Body of pancreas (tissue), 4 donors: ENCODE measurements at regions not wholly inside any gene's neighbourhood (a gene's known extent, or its start where the extent isn't known, plus 50 kb on each side); places are given as distances from the start of the nearest gene placed in this dataset.

Source experiments
- ATAC-seq: fragments of 150-250 bp; one replicate; pipeline ENCODE4 v1.9.1; 2016
- DNase-seq, 4 donors: peaks; one replicate each; pipeline ENCODE4 v3.0.0-alpha.2; 2019
- H3K27ac ChIP-seq, 4 donors: fragments of 200-600 bp; sonication (generic); 1 replicate in 3 of 4; 2 replicates in 1 of 4; pipeline versions ENCODE4 v1.5.1 to v1.6.1; 2016 to 2019; ENCODE audit warnings: mild to moderate bottlenecking in 1 of 4, mixed read lengths in 1 of 4, moderate library complexity in 1 of 4
- H3K27me3 ChIP-seq, 2 donors: fragments of 200-600 bp; sonication (generic); one replicate each; pipeline ENCODE4 v1.6.0; 2016; ENCODE audit warnings: mild to moderate bottlenecking in 1 of 2
- H3K36me3 ChIP-seq, 2 donors: fragments of 200-600 bp; sonication (generic); replicated peaks in 1 of 2; 2 replicates each; pipeline ENCODE4 v1.5.1; 2016; ENCODE audit warnings: low read depth in 2 of 2; ENCODE audit not compliant: insufficient read depth in 1 of 2
- H3K4me1 ChIP-seq: fragments of 200-600 bp; sonication (generic); one replicate; pipeline ENCODE4 v1.6.0; 2016
- H3K4me3 ChIP-seq, 2 donors: fragments of 200-600 bp; sonication (generic); 1 replicate in 1 of 2; 2 replicates in 1 of 2; pipeline ENCODE4 v1.5.1; 2016 to 2019
- H3K9me3 ChIP-seq, 3 donors: fragments of 200-600 bp; sonication (generic); 1 replicate in 2 of 3; 2 replicates in 1 of 3; pipeline ENCODE4 v1.5.1; 2016
- CTCF ChIP-seq, 7 experiments: fragments of 450-650 bp in 4 of 7; fragments of 200-600 bp in 3 of 7; sonication (generic) in 3 of 7; IDR thresholded peaks; one replicate each; pipeline ENCODE4 v1.5.1; 2016 to 2019; ENCODE audit warnings: antibody characterized with exemption in 7 of 7
- POLR2A ChIP-seq, 3 donors: fragments of 450-650 bp; IDR thresholded peaks; one replicate each; pipeline ENCODE4 v1.6.1; 2016; ENCODE audit warnings: antibody characterized with exemption in 3 of 3, mild to moderate bottlenecking in 2 of 3
- WGBS, 2 donors: methylation state at CpG; one replicate each; pipeline ENCODE4 v1.1.5; 2017; 5-methylcytosine and 5-hydroxymethylcytosine counted together
- intact Hi-C: fragments of 100-400 bp; cut with DNase I; formaldehyde crosslinking; loops from one replicate; pipeline ENCODE4 v1.15.1; 2023

- TF ChIP-seq CTCF (IDR thresholded peaks at IDR 0.05) (no peak), POLR2A (IDR thresholded peaks at IDR 0.05) (no peak)
- DNase-seq = no peak
- Histone ChIP-seq H3K27me3 (peaks cover 0 to 4% of the 10 kb centered on the region in 2 donors), H3K4me1 (no peaks in the 10 kb centered on the region), H3K36me3 (no peaks in the 10 kb centered on the region), H3K4me3 (no peak overlapping the region), H3K27ac (no peak overlapping the region), H3K9me3 (no peaks in the 10 kb centered on the region)
- 64 to 71% methylated on average over 6 of the region's 6 CpGs for WGBS, 2 donors
- no peak for ATAC-seq
- intact Hi-C loops = no loop called here
These were observed 226.7 kb downstream of the VRK1 start for GRCh38 chr14:97023871-97024270.

- intact Hi-C loops = no loop called here
- H3K36me3 ChIP-seq = no peaks in the 10 kb centered on the region
- H3K4me3 ChIP-seq = no peak overlapping the region
- WGBS, 2 donors = 59 to 60% methylated on average over 7 of the region's 7 CpGs
- no peak for DNase-seq
- H3K9me3 ChIP-seq = no peaks in the 10 kb centered on the region
- TF ChIP-seq CTCF (IDR thresholded peaks at IDR 0.05) = no peak
- TF ChIP-seq POLR2A (IDR thresholded peaks at IDR 0.05) = no peak
- no peak overlapping the region for H3K27ac ChIP-seq
- no peak for ATAC-seq
- peaks cover 0 to 4% of the 10 kb centered on the region in 2 donors for H3K27me3 ChIP-seq
- H3K4me1 ChIP-seq = no peaks in the 10 kb centered on the region
These were observed 227.1 kb downstream of the VRK1 start for GRCh38 chr14:97024300-97024699.

GRCh38 chr14:97025722-97026121, 228.5 kb downstream of the VRK1 start:
- Histone ChIP-seq H3K27ac (no peak overlapping the region), H3K9me3 (no peaks in the 10 kb centered on the region), H3K27me3 (peaks cover 0 to 4% of the 10 kb centered on the region in 2 donors), H3K4me3 (no peak overlapping the region), H3K4me1 (no peaks in the 10 kb centered on the region), H3K36me3 (no peaks in the 10 kb centered on the region)
- ATAC-seq (no peak), DNase-seq (peak in 1 of 4 donors; percentile 9)
- intact Hi-C loops = no loop called here
- TF ChIP-seq POLR2A (IDR thresholded peaks at IDR 0.05) (no peak), CTCF (IDR thresholded peaks at IDR 0.05) (no peak)
- 12 to 17% methylated on average over 16 of the region's 16 CpGs for WGBS, 2 donors

- intact Hi-C loops = no loop called here
- Histone ChIP-seq H3K9me3 (no peaks in the 10 kb centered on the region), H3K36me3 (no peaks in the 10 kb centered on the region), H3K27ac (no peak overlapping the region), H3K27me3 (peaks cover 0 to under 1% of the 10 kb centered on the region in 2 donors), H3K4me1 (no peaks in the 10 kb centered on the region), H3K4me3 (no peak overlapping the region)
- TF ChIP-seq POLR2A (IDR thresholded peaks at IDR 0.05) = no peak
- no peak for TF ChIP-seq CTCF (IDR thresholded peaks at IDR 0.05)
- ATAC-seq (no peak), DNase-seq (no peak)
- 51 to 53% methylated on average over 9 to 12 of the region's 12 CpGs for WGBS, 2 donors
These were observed 230.2 kb downstream of the VRK1 start for GRCh38 chr14:97027256-97027999.

GRCh38 chr14:97028382-97028781, 231.2 kb downstream of the VRK1 start:
- Histone ChIP-seq H3K36me3 (no peaks in the 10 kb centered on the region), H3K9me3 (no peaks in the 10 kb centered on the region), H3K27me3 (peaks cover 0 to 10% of the 10 kb centered on the region in 2 donors), H3K27ac (no peak overlapping the region), H3K4me1 (peaks cover 6% of the 10 kb centered on the region), H3K4me3 (no peak overlapping the region)
- ATAC-seq (no peak), DNase-seq (no peak)
- 25 to 58% methylated on average over 1 of the region's 1 CpG for whole genome bisulfite sequencing, 2 donors
- intact Hi-C loops = no loop called here
- TF ChIP-seq POLR2A (IDR thresholded peaks at IDR 0.05) = no peak
- no peak for TF ChIP-seq CTCF (IDR thresholded peaks at IDR 0.05)
